NT2/D1 (cell line): ENCODE measurements at regions not wholly inside any gene's neighbourhood (a gene's known extent, or its start where the extent isn't known, plus 50 kb on each side); places are given as distances from the start of the nearest gene placed in this dataset.

ENCODE experiments used
- YY1 ChIP-seq: IDR thresholded peaks from 2 replicates; pipeline ENCODE4 v1.6.1; 2011; ENCODE audit not compliant: insufficient read length, insufficient read depth
- ZNF274 ChIP-seq: IDR thresholded peaks from 2 replicates; pipeline ENCODE4 v1.6.1; 2011; ENCODE audit warnings: mild to moderate bottlenecking, low read depth, low read length

GRCh38 chr21:27346041-27346448, 379.2 kb upstream of the ADAMTS5 start:
- TF ChIP-seq ZNF274 (no peak), YY1 (no peak)
